ENCODE measurements at regions not wholly inside any gene's neighbourhood (a gene's known extent, or its start where the extent isn't known, plus 50 kb on each side); places are given as distances from the start of the nearest gene placed in this dataset.
A peak's percentile ranks its signal among the peaks of the same experiment; 100 is the strongest.

DNA sequence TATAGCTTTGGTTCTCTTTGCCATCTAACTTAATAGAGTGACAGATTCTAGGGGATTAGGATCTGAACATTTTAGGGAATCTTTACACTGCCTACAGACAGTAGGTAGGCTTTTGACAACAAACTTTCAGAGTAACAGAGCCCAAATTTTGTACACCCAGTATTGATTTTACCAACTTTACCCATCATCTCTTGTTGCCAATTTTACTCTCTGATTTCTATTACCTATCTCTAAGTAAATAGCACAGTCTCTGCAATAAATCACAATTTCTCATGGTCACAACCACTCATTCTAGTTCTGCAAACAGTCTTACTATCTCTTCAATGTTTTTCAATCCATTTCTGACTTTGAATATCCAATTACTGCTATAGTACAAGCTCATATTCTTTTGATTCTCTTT lies 1097.6 kb upstream of the PHF14 start:
- no peak for DNase-seq

DNA sequence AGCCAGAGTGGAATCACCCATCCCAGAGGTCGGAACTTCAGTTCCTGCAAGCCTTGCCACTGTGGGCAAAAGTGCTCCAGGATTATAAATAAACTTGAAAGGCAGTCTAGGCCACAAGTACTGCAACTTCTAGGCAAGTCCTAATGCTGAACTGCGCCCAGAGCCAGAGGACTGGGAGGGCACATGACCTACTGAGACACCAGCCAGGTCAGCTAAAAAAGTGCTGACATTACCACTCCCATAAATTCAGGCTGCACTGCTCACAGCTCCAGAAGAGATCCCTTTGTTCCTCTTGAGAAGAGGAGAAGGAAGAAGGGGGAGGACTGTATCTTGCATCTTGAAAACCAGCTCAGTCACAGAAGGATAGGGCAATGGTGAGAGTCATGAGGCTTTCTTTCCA lies 1084.1 kb upstream of the PHF14 start:
- no peak for DNase-seq

- DNase-seq: no peak
Observed at GRCh38 chr7:9890092-9890491, 1083.6 kb upstream of the PHF14 start.

DNA sequence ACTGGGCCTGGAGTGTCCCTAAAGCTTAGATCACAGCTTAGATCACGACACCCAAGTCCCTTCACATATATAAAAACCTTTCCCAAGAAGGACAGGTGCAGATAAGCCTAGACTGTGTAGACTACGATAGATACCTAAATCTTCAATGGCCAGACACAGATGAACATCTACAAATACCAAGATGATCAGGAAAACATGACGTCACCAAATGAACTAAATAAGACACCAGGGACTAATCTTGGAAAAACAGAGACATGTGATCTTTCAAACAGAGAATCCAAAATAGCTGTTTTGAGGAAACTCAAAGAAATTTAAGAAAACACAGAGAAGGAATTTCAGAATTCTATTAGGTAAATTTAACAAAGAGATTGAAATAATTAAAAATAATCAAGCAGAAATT lies 1082.6 kb upstream of the PHF14 start:
- DNase-seq: no peak

DNA sequence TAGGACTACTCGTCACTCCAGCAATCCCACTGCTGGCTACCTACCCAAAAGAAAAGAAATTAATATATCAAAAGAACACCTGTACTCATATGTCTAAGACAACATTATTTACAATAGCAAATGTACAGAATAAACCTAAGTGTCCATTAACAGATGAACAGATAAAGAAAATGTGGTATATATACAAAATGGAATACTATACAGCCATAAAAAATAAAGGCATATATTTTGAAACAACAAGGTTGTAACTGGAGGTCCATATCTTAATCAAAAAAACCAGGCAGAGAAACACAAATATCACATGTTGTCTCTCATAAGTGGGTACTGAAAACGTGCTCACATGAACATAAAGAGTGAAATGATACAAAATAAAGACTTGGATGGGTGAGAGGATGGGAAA lies 1073.3 kb upstream of the PHF14 start:
- no peak for DNase-seq

- DNase-seq: peak in 1 of 3 donors; percentile 6
Observed at GRCh38 chr7:9921326-9921725, 1052.3 kb upstream of the PHF14 start.

GRCh38 chr7:9937944-9938631 lies 1035.6 kb upstream of the PHF14 start:
- DNase-seq: no peak

DNA sequence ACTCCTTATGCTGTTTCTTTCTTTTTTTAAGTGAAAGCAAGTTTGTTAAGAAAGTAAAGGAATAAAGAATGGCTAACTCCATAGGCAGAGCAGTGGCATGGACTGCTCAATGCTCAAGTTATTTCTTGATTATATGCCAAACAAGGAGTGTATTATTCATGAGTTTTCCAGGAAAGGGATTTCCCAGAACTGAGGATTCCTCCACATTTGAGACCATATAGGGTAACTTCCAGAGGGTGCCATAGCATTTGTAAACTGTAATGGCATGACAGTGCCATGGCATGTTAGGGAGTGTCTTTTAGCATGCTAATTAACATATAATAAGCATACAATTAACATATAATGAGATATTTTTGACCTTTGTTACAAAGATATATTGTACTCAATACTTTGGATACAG lies 1034.5 kb upstream of the PHF14 start:
- DNase-seq: no peak

GRCh38 chr7:9945131-9945530 lies 1028.5 kb upstream of the PHF14 start:
- DNase-seq: no peak

- DNase-seq: no peak
Observed at GRCh38 chr7:9945857-9946256, 1027.8 kb upstream of the PHF14 start.

GRCh38 chr7:9955138-9955537 lies 1018.5 kb upstream of the PHF14 start:
- no peak for DNase-seq

- no peak for DNase-seq
Observed at GRCh38 chr7:9958486-9958885, 1015.2 kb upstream of the PHF14 start.

DNA sequence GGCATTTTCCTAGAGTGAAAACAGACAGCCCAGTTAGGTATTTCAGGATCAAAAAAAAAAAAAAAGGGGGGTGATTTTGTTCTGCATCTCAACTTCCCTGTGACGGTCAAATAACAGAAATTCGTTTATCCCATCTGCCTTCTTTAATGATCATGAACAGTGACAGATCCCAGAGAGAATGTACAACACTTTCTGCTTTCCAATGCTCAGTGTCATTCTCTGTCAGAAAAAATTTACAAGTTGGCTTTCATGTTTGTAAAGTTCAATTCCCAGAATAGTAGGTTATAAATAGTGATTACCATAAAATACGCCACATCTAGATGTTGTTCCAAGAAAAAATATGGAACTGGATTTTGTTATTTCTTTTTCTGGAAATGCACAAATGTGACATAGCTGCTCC lies 1013.2 kb upstream of the PHF14 start:
- no peak for DNase-seq

DNA sequence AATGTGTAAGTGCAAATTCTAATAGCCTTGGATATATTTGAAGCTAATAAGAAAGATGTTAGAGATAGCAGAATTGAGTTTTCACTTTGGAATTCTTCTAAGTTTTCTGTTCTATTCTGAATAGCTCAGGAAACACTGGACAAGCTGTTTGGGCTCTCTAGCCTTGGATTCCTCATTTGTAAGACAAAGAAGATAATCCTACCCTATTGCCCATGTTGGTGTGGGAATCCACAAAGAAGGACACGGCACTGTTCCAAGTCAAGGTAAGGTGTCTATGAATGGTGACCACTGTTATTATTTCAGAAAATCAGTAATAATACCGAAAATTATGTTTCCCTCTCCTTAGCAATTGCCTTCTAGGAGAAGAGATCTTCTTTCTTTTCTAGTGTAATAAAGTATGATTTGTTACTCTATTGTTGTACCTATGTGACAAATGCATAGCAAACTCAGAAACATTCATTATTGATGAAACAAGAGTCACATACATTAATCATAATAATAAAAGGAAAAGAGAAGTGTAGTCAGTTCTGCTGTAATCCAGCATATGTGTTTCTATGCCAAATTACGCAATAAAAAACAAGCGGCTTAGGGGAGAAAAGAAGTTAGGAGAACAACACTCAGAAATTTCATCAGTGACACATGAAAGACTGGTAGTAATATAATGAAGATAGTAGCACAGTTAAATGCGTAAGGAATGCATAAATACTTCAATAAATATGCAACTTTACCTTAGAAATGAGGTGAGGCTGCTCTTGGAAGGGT lies 1012.3 kb upstream of the PHF14 start:
- DNase-seq: no peak

DNA sequence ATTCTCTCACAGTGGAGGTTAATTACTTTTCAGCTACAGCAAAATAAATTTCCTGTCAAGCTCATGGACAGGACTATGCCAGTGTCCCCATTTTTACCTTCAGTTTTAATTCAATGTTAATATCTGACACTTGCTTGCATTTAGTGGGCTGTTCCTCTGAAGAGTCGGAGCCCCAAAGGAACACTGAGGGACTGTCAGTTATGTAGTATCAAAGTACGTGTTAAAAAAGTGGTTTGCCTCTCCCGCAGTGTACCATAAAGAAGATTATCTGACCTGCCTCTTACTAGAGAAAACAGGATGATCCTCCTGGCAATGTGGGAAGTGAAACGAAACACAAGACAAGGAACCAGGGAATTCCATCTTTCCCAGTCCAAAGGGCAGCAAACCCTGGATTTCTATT lies 1010.9 kb upstream of the PHF14 start:
- DNase-seq: no peak

DNA sequence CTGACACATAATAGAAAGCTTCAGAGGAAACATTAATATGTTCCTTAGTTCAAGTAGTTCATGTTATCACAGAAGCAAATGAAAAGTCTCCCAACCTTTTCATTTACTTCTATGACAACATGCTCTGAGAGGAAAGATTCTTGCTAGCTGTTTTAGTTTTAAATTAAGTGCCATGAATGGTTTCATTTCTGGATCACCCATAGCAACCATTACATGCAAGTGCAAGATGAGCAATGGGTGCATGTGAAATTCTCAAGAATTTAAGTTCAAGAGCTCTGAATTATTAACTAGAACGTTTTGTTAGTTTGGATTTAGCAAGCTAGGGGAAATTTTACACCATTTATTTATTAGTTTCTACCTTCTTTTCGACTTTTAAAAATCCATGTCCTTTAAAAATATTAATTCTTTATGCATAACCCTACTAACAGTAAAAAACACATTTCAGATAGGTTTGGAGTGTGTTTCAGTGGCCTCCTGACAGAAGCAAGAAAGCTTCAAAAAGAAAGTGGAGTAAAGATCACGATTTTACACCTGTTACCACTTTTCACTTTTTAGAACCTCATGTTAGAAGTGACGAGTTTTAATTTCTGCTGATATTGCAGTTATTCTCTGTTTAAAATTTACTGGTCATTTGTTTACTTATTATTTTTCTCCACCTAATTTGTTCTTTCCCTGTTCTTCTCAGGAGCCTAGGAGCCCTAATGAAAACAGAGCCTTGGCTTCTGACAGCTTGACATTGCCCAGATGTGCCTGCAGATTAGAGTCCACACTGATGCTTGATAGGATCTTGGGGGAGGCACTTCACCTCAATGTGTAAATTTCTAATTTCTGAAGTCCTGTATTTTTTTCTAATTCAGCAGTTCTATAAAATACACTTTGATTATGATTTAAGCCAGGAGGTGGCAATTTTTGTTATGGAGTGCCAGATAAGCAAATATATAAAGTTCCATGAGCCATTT lies 995.3 kb upstream of the PHF14 start:
- DNase-seq: no peak

DNA sequence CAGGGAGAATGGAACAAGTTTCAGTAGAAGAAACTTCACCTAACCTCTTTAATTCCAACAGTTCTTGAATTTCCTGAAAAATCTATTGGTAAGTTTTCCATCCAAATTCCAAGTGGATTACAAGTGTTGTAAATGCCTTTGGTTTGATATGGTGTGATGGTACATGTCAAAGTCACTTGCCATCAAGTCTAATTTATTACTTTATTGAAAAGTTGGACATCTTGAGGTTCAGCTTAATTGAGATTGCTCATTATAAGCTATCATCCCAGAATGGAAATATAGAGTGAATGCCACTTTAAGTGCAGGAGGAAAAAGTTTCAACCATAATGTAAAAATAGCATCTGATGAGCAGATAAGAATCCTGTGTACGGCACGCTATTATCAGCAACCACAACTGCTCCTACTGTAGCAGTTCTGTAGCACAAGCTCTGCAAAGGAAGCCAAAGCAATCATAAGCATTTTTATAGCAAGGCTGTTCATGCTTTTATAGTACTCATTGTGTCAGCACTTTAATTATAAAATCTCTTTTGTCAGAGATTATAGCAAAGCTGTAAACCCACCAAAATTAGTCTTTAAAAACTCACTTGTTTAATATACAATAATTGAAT lies 991.8 kb upstream of the PHF14 start:
- no peak for DNase-seq

DNA sequence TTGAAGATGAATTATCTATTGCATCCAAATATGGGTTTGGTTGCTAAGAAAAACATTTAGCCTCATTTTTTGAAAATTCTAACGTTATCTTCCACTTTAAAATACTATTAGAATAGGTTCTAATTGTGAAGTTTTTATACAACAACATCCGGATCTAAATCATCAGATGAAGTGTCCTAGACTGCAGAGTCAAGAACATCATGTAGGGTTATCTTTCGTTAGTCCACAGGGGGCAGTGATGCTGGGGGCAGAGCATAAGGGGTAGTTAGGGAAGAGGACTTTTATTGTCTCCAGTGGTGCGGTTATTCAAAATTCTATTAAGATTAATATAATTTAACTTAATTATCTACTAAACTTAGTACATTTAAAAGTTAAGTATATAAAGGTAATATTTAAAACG lies 990.6 kb upstream of the PHF14 start:
- no peak for DNase-seq

DNA sequence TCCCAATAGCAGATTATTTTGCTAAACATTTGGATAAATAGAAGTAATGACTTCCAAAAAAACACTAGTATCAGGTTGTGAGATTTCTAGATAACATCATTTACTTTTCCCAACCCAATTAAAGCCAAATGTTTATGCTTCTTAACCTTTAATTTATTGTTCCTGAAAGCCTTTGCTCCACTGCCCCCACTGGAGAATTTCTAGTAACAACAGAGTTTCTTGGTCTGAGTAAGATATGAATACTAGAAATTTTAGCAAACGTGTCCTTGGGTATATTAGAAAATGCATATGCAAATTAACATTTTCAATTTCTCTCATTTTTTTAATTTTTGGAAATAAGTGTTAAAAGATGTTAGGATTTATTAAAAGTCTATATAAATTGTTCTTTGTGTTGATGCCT lies 958.0 kb upstream of the PHF14 start:
- no peak for DNase-seq

DNA sequence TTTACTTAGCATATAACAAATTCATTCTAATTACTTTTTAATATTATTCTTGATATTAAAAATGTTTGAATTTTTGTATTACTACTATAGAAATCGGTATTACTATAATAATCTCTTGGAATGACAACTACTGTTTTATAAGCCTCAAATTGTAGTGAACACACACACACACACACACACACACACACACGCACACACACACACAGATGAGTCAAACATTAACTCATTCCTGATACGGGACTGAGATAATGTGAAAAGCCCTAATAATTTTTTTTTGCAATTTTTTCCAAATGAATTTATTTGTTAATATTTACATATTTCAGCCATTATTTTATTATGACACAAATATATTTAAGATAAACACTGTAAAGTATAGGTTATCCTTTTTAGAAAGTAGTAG lies 951.2 kb upstream of the PHF14 start:
- DNase-seq: no peak

DNA sequence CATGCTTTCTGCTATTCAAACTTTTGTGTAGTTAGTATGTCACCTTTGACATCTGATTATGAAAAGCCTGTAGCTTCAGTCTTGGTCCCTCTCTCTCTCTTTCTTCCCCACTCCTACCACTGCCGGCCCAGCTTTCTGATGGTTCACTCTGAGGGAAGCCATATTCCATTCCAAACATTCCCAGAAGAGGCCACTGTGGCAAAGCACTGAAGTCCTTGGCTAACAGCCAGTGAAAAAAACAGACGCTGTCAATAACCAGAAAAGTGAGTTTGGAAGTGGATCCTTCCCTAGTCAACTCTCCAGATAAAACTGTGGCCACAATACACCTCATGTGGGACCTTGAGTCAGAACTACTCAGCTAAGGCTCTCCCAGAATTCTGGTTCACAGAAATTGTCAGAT lies 950.7 kb upstream of the PHF14 start:
- DNase-seq: no peak

DNA sequence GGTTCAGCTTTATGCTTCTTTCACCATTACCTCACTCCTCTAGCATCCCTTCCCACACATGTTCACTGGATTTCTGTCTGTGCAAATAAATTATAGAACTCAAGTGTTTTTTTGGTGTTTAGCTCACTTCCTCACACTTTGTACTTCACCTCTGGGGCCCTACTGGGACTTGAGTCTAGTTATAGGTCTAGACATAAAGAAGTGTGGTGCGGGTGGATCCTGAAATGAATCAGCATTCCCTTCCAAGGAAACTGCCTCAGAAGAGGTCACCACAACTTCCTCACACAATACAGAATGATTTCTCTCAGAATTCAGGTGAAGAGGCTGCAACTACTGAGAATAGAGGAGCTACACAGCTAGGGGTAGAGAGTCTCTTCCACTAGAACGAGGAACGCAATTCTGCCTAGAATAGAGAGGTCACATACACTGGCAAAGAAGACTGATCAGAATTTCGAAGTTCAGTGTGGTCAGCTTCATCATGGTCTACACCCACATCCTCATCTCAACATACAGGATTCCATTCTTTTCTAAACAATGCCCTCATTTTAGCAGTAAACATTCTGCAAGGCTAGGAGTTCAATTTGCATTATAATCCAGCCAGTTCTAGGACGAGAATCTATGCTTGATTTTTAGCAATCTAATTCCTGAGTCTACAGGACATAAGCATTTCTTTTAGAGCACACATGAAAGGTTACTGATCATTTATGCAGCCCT lies 938.7 kb upstream of the PHF14 start:
- DNase-seq: no peak

- DNase-seq: no peak
Observed at GRCh38 chr7:10036693-10037092, 937.0 kb upstream of the PHF14 start.
